ENCODE measurements at regions not wholly inside any gene's neighbourhood (a gene's known extent, or its start where the extent isn't known, plus 50 kb on each side); places are given as distances from the start of the nearest gene placed in this dataset.

- no TSS peak for BruUV-seq (replicated peaks)
Observed at GRCh38 chr12:89877671-89878070, 169.0 kb upstream of the ATP2B1 start.

GRCh38 chr12:89877136-89877535, 168.5 kb upstream of the ATP2B1 start:
- no TSS peak for BruUV-seq (replicated peaks)
- Mint-ChIP-seq H3K36me3 (ENCODE audit: insufficient read depth, unreplicated experiment) (no peaks in the 10 kb centered on the region), H3K9me3 (ENCODE audit: low read depth, unreplicated experiment) (peaks cover 4% of the 10 kb centered on the region), H3K4me1 (ENCODE audit: low read depth, unreplicated experiment) (peaks cover 8% of the 10 kb centered on the region), H3K4me3 (ENCODE audit: low read depth, unreplicated experiment) (no peak overlapping the region), H3K27me3 (ENCODE audit: unreplicated experiment) (no peaks in the 10 kb centered on the region), H3K27ac (ENCODE audit: unreplicated experiment) (no peak overlapping the region)
- CTCF ChIA-PET, result no interaction called here
- intact Hi-C loops (cut with micrococcal nuclease; ENCODE audit: unreplicated experiment), result no loop called here
- TF ChIP-seq CTCF (IDR thresholded peaks at IDR 0.05; ENCODE audit: unreplicated experiment), result no peak
- DNase-seq, result no peak

More at GRCh38 chr12:89877671-89878070, 169.0 kb upstream of the ATP2B1 start:
- no peak for TF ChIP-seq CTCF (IDR thresholded peaks at IDR 0.05; ENCODE audit: unreplicated experiment)
- CTCF ChIA-PET, result no interaction called here
- intact Hi-C loops (cut with micrococcal nuclease; ENCODE audit: unreplicated experiment), result no loop called here
- no peak overlapping the region for H3K27ac Mint-ChIP-seq (ENCODE audit: unreplicated experiment)
- no peaks in the 10 kb centered on the region for H3K27me3 Mint-ChIP-seq (ENCODE audit: unreplicated experiment)
- no peak for DNase-seq
- no peaks in the 10 kb centered on the region for H3K9me3 Mint-ChIP-seq (ENCODE audit: low read depth, unreplicated experiment)
- H3K4me3 Mint-ChIP-seq (ENCODE audit: low read depth, unreplicated experiment), result no peak overlapping the region
- H3K4me1 Mint-ChIP-seq (ENCODE audit: low read depth, unreplicated experiment), result peaks cover 8% of the 10 kb centered on the region
- no peaks in the 10 kb centered on the region for H3K36me3 Mint-ChIP-seq (ENCODE audit: insufficient read depth, unreplicated experiment)

GRCh38 chr12:89875809-89876208, 167.2 kb upstream of the ATP2B1 start:
- no peaks in the 10 kb centered on the region for H3K27me3 Mint-ChIP-seq (ENCODE audit: unreplicated experiment)
- no peak for DNase-seq
- no peak overlapping the region for H3K4me3 Mint-ChIP-seq (ENCODE audit: low read depth, unreplicated experiment)
- no TSS peak for BruUV-seq (replicated peaks)
- H3K27ac Mint-ChIP-seq (ENCODE audit: unreplicated experiment), result no peak overlapping the region
- intact Hi-C loops (cut with micrococcal nuclease; ENCODE audit: unreplicated experiment), result no loop called here
- TF ChIP-seq CTCF (IDR thresholded peaks at IDR 0.05; ENCODE audit: unreplicated experiment), result no peak
- H3K4me1 Mint-ChIP-seq (ENCODE audit: low read depth, unreplicated experiment), result peaks cover 4% of the 10 kb centered on the region
- CTCF ChIA-PET, result no interaction called here
- H3K36me3 Mint-ChIP-seq (ENCODE audit: insufficient read depth, unreplicated experiment), result no peaks in the 10 kb centered on the region
- peaks cover 5% of the 10 kb centered on the region for H3K9me3 Mint-ChIP-seq (ENCODE audit: low read depth, unreplicated experiment)

- CTCF ChIA-PET, result no interaction called here
- Mint-ChIP-seq H3K27ac (ENCODE audit: unreplicated experiment) (no peak overlapping the region), H3K4me1 (ENCODE audit: low read depth, unreplicated experiment) (no peaks in the 10 kb centered on the region), H3K36me3 (ENCODE audit: insufficient read depth, unreplicated experiment) (no peaks in the 10 kb centered on the region), H3K9me3 (ENCODE audit: low read depth, unreplicated experiment) (peaks cover 7% of the 10 kb centered on the region), H3K4me3 (ENCODE audit: low read depth, unreplicated experiment) (no peak overlapping the region), H3K27me3 (ENCODE audit: unreplicated experiment) (no peaks in the 10 kb centered on the region)
- no peak for TF ChIP-seq CTCF (IDR thresholded peaks at IDR 0.05; ENCODE audit: unreplicated experiment)
- intact Hi-C loops (cut with micrococcal nuclease; ENCODE audit: unreplicated experiment), result no loop called here
- DNase-seq, result no peak
- no TSS peak for BruUV-seq (replicated peaks)
Observed at GRCh38 chr12:89875225-89875624, 166.6 kb upstream of the ATP2B1 start.

- H3K4me3 Mint-ChIP-seq (ENCODE audit: low read depth, unreplicated experiment), result no peak overlapping the region
- no peaks in the 10 kb centered on the region for H3K36me3 Mint-ChIP-seq (ENCODE audit: insufficient read depth, unreplicated experiment)
- BruUV-seq (replicated peaks), result no TSS peak
- intact Hi-C loops (cut with micrococcal nuclease; ENCODE audit: unreplicated experiment), result no loop called here
- H3K27ac Mint-ChIP-seq (ENCODE audit: unreplicated experiment), result no peak overlapping the region
- no peaks in the 10 kb centered on the region for H3K27me3 Mint-ChIP-seq (ENCODE audit: unreplicated experiment)
- no peak for DNase-seq
- no peak for TF ChIP-seq CTCF (IDR thresholded peaks at IDR 0.05; ENCODE audit: unreplicated experiment)
- CTCF ChIA-PET, result no interaction called here
- H3K9me3 Mint-ChIP-seq (ENCODE audit: low read depth, unreplicated experiment), result peaks cover 8% of the 10 kb centered on the region
- H3K4me1 Mint-ChIP-seq (ENCODE audit: low read depth, unreplicated experiment), result no peaks in the 10 kb centered on the region
Observed at GRCh38 chr12:89874146-89874545, 165.5 kb upstream of the ATP2B1 start.
